ENCODE measurements at regions not wholly inside any gene's neighbourhood (a gene's known extent, or its start where the extent isn't known, plus 50 kb on each side); places are given as distances from the start of the nearest gene placed in this dataset.

- RAD21 ChIA-PET (ENCODE audit: unreplicated experiment) = interaction anchor here (1.4 kb wide), 1 partner anchor 461 kb away, joined by 3 read pairs; no protein-coding TSS in a partner anchor
- no peak for FAIRE-seq
- TF ChIP-seq HSF1 (IDR thresholded peaks at IDR 0.05; ENCODE audit: low read depth, low read length) (no peak), MXI1 (IDR thresholded peaks at IDR 0.05; ENCODE audit: low read depth, low read length) (no peak), MLLT1 (IDR thresholded peaks at IDR 0.05) (no peak), RELA (IDR thresholded peaks at IDR 0.05; ENCODE audit: borderline replicate concordance, partially characterized antibody) (no peak), ETV6 (conservative IDR thresholded peaks at IDR 0.05 in 1 of 2, IDR thresholded peaks at IDR 0.05 in 1 of 2; ENCODE audit: borderline replicate concordance in 1 of 2, low read depth in 1 of 2) (no peak), GATAD2B (conservative IDR thresholded peaks at IDR 0.05; ENCODE audit: low read depth) (no peak), CEBPB (IDR thresholded peaks at IDR 0.05; ENCODE audit: borderline replicate concordance in 1 of 2, low read depth in 2 of 2, low read length in 2 of 2) (no peak), MYB (IDR thresholded peaks at IDR 0.05; ENCODE audit: borderline replicate concordance, low read depth, low read length) (no peak), CREM (IDR thresholded peaks at IDR 0.05; ENCODE audit: low read depth) (no peak), CBFB (IDR thresholded peaks at IDR 0.05; ENCODE audit: low read depth) (no peak), RELB (IDR thresholded peaks at IDR 0.05; ENCODE audit: low read depth) (no peak)
- TF ChIP-seq, protein P1, sequence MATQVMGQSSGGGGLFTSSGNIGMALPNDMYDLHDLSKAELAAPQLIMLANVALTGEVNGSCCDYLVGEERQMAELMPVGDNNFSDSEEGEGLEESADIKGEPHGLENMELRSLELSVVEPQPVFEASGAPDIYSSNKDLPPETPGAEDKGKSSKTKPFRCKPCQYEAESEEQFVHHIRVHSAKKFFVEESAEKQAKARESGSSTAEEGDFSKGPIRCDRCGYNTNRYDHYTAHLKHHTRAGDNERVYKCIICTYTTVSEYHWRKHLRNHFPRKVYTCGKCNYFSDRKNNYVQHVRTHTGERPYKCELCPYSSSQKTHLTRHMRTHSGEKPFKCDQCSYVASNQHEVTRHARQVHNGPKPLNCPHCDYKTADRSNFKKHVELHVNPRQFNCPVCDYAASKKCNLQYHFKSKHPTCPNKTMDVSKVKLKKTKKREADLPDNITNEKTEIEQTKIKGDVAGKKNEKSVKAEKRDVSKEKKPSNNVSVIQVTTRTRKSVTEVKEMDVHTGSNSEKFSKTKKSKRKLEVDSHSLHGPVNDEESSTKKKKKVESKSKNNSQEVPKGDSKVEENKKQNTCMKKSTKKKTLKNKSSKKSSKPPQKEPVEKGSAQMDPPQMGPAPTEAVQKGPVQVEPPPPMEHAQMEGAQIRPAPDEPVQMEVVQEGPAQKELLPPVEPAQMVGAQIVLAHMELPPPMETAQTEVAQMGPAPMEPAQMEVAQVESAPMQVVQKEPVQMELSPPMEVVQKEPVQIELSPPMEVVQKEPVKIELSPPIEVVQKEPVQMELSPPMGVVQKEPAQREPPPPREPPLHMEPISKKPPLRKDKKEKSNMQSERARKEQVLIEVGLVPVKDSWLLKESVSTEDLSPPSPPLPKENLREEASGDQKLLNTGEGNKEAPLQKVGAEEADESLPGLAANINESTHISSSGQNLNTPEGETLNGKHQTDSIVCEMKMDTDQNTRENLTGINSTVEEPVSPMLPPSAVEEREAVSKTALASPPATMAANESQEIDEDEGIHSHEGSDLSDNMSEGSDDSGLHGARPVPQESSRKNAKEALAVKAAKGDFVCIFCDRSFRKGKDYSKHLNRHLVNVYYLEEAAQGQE (IDR thresholded peaks at IDR 0.05; ENCODE audit: low read depth, low read length) = no peak
Observed at GRCh38 chr3:107942951-107943749, 147.7 kb downstream of the CD47 start.

More at GRCh38 chr3:107942951-107943749, 147.7 kb downstream of the CD47 start:
- ChIA-PET CTCF (interaction anchor here (0.8 kb wide), 1 partner anchor 462 kb away, joined by 4 read pairs; no protein-coding TSS in a partner anchor), POLR2A (no interaction called here), SMC1A (ENCODE audit: uncharacterized antibody, unreplicated experiment) (interaction anchor here (1.2 kb wide), 1 partner anchor 13 kb away, joined by 3 read pairs; no protein-coding TSS in a partner anchor)
- ATAC-seq = no peak
- in situ Hi-C loops (cut with MboI) = no loop called here
- H2AFZ ChIP-seq (ENCODE audit: control insufficient read depth, low read depth, low read length) = no peak overlapping the region
- intact Hi-C loops (cut with micrococcal nuclease; ENCODE audit: unreplicated experiment) = no loop called here
- no TSS peak for BruUV-seq (replicated peaks)
- no peak overlapping the region for H3K27ac ChIP-seq (ENCODE audit: control insufficient read depth, insufficient read depth)
- no peaks in the 10 kb centered on the region for H3K9me3 ChIP-seq (replicated peaks; ENCODE audit: control insufficient read depth, insufficient read depth, low read length)
- H3K9ac ChIP-seq (ENCODE audit: control insufficient read depth, insufficient read depth, low read length) = no peak overlapping the region
- H3K27me3 ChIP-seq (replicated peaks in 1 of 2; ENCODE audit: control insufficient read depth in 2 of 2, insufficient read depth in 2 of 2, low read length in 1 of 2) = no peaks in the 10 kb centered on the region
- DNase-seq (ENCODE audit: low read depth, low spot score) = no peak
- no peaks in the 10 kb centered on the region for H4K20me1 ChIP-seq (ENCODE audit: control insufficient read depth, insufficient read depth)
- H3K4me2 ChIP-seq (ENCODE audit: control insufficient read depth, insufficient read depth) = no peak overlapping the region
- no peaks in the 10 kb centered on the region for H3K36me3 ChIP-seq (ENCODE audit: control insufficient read depth in 2 of 2, insufficient read depth in 2 of 2, low read length in 1 of 2)
- H3K79me2 ChIP-seq (ENCODE audit: control insufficient read depth, insufficient read depth, low read length) = no peaks in the 10 kb centered on the region
- no peaks in the 10 kb centered on the region for H3K4me1 ChIP-seq (ENCODE audit: control insufficient read depth, insufficient read depth, low read length)
- 59% methylated on average over 5 of the region's 5 CpGs for WGBS (ENCODE audit: insufficient coverage, insufficient replicate concordance, low lambda C conversion rate, missing lambda C conversion rate)
- H3K4me3 ChIP-seq = no peak overlapping the region

Measured in GM12878 (cell line).